ENCODE measurements at regions not wholly inside any gene's neighbourhood (a gene's known extent, or its start where the extent isn't known, plus 50 kb on each side); places are given as distances from the start of the nearest gene placed in this dataset.

DNA sequence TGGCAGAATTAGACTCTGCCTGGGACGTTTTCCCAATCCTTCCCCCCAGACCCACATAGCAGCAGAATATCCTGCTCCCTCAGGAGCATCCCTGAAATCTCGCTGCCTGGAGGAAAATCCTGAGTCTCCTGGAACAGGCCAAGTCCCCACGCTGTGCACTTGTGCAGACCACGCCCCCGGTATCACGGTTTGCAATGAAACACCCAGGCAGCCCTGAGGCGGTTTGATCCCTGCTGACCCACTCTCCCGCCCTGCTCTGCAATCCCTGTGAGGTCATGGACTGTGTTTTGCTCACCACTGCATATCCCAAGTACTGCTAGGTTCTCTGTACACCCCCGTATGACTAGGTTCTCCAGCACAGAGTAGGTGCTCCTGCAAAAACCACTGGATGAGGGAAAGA is 411.8 kb upstream of the MGMT start:
- Mint-ChIP-seq H3K27ac (no peak overlapping the region), H3K9me3 (no peaks in the 10 kb centered on the region), H3K4me3 (no peak overlapping the region), H3K36me3 (ENCODE audit: low read depth) (no peaks in the 10 kb centered on the region), H3K27me3 (ENCODE audit: low read depth) (peaks cover 53% of the 10 kb centered on the region), H3K4me1 (peaks cover 18% of the 10 kb centered on the region)
- TF ChIP-seq, protein P1, sequence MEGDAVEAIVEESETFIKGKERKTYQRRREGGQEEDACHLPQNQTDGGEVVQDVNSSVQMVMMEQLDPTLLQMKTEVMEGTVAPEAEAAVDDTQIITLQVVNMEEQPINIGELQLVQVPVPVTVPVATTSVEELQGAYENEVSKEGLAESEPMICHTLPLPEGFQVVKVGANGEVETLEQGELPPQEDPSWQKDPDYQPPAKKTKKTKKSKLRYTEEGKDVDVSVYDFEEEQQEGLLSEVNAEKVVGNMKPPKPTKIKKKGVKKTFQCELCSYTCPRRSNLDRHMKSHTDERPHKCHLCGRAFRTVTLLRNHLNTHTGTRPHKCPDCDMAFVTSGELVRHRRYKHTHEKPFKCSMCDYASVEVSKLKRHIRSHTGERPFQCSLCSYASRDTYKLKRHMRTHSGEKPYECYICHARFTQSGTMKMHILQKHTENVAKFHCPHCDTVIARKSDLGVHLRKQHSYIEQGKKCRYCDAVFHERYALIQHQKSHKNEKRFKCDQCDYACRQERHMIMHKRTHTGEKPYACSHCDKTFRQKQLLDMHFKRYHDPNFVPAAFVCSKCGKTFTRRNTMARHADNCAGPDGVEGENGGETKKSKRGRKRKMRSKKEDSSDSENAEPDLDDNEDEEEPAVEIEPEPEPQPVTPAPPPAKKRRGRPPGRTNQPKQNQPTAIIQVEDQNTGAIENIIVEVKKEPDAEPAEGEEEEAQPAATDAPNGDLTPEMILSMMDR (IDR thresholded peaks at IDR 0.05; ENCODE audit: unreplicated experiment in 3 of 3), result no peak

DNA sequence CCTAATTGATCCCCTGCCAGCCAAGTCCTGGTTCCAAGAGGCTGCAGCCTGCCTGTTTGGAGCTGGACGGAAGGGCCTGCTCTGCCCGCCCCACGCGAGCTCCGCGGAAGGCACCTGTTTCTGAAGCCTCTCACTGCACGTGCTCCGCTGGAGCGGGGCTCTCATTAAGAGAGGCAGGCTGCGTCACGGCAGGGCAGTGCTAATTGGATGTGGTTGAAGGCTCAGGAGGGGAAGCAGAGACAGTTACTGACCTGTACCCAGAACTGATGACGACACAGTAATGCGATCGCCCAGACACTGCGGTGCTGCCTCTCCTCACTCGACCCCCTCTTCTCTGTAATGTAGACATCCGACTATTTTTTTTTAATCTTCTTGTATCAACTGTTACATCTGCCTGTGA is 411.1 kb upstream of the MGMT start:
- peak overlapping the region in 2 of 3 experiments; percentile 1 to 20 for H3K27ac Mint-ChIP-seq
- no peaks in the 10 kb centered on the region for H3K9me3 Mint-ChIP-seq
- H3K4me3 Mint-ChIP-seq, result no peak overlapping the region
- peaks cover 23% of the 10 kb centered on the region for H3K4me1 Mint-ChIP-seq
- TF ChIP-seq, protein P1 (IDR thresholded peaks at IDR 0.05; ENCODE audit: unreplicated experiment in 3 of 3), result no peak
- H3K36me3 Mint-ChIP-seq (ENCODE audit: low read depth), result no peaks in the 10 kb centered on the region
- peaks cover 55% of the 10 kb centered on the region for H3K27me3 Mint-ChIP-seq (ENCODE audit: low read depth)

DNA sequence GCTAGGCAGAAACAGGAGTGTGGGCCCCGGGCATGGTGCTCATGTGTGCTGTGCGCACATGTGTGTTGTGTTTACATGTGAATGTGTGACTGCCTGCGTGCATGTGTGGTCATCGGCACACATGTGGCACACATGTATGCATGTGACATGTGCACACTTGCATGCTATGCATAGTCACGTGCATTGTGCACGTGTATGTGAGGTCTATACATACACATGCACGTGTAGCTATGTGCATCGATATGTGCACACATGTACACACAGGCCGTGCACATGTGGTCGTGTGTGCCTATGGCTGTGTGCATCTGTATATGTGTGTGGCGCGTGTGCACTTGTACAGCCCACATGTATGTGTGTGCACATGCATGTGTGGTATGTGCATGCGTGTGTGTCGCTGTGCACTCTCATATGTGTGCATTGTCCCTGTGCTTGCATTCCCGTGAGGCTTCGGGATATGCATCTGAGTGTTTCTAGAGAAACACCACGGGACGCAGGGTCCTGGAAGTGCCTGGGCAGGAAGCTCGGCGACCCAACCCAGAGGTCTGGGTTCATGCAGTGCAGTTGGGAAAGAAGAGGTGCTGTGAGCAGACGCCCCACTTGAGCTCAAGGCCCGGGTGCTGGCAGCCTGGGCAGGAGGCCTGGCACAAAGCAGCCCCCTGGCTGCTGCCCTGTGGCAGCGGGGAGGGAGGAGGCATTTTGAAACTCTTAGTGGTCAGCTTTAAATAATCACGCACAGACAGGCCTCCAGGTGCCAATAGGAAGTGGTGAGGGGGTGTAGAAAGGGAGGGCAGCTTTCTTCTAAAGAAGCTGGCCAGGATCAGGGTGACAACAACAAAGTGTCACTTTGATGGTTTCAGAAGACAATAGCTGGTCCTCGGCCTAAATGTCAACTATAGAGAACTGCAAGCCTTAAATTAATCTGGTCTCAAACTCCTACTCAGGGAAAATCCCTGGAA is 410.0 kb upstream of the MGMT start:
- peaks cover 52% of the 10 kb centered on the region for H3K27me3 Mint-ChIP-seq (ENCODE audit: low read depth)
- H3K27ac Mint-ChIP-seq, result no peak overlapping the region
- no peak overlapping the region for H3K4me3 Mint-ChIP-seq
- H3K36me3 Mint-ChIP-seq (ENCODE audit: low read depth), result no peaks in the 10 kb centered on the region
- peaks cover 23% of the 10 kb centered on the region for H3K4me1 Mint-ChIP-seq
- TF ChIP-seq, protein P1 (IDR thresholded peaks at IDR 0.05; ENCODE audit: unreplicated experiment in 3 of 3), result no peak
- no peaks in the 10 kb centered on the region for H3K9me3 Mint-ChIP-seq

DNA sequence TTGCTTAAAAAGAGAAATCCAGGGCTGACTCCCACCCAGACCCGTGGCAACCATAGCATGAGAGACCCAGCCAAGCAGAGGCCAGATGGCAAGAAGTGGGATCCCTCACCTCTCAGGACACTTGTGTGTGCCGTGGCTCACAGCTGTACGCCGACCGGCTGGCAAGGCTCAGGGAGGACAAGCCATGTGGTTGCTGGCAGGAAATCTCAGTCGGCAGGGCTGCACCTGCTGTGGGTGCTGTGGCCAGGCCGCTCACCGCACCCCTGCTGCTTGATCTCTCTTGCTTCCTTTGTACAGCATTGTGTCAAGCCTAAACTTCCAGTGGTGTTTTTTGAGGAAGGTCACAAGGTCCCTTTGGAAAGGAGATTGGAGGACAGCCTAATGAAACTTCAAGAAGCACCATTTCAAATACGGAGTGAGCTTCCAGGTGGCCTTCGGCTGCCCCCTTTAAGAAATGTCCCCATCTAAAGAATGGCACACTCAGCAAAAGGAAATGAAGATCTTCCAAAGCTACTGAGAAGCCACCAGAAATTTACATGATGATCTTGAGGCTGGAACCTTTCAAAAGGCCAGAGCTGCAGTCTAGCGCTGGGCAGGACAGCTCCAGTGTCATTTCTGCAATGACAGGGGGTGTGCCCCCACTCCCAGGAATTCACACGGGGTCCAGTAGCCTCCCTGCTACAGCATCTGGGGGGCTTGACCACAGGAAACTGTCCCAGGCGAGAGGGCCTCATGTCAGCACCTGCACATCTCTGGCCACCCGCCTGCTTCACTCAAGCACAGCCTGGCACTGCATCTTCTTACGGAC is 409.0 kb upstream of the MGMT start:
- Mint-ChIP-seq H3K27ac (no peak overlapping the region), H3K27me3 (ENCODE audit: low read depth) (peaks cover 46% of the 10 kb centered on the region), H3K9me3 (no peaks in the 10 kb centered on the region), H3K4me3 (no peak overlapping the region), H3K36me3 (ENCODE audit: low read depth) (no peaks in the 10 kb centered on the region), H3K4me1 (peaks cover 23% of the 10 kb centered on the region)
- TF ChIP-seq, protein P1 (IDR thresholded peaks at IDR 0.05; ENCODE audit: unreplicated experiment in 3 of 3), result no peak

DNA sequence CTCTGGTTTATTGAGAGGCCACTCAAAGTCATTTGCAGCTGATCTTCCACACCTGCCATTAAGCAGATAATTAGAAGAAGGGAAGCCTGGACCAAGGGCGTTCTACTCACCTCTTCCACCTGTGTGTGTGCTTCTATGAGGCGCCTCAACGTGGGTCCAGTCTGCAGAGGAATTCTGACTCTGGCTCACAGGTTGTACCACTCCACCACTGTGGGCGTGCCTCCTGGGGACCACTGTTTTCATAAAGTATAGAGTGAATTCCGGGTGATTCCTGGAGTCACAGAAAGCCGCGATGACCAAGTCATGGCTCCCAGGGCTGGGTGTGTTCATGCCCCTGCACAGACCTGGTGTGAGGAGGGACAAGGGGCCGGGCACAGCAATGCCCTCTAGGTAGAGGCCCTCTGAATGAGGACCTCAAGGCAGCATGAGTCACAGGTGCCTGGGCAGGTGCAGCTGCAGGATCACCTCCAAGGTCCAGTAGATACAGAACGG is 408.3 kb upstream of the MGMT start:
- Mint-ChIP-seq H3K4me3 (no peak overlapping the region), H3K27me3 (ENCODE audit: low read depth) (peaks cover 43% of the 10 kb centered on the region), H3K36me3 (ENCODE audit: low read depth) (no peaks in the 10 kb centered on the region), H3K4me1 (peaks cover 23% of the 10 kb centered on the region), H3K27ac (no peak overlapping the region), H3K9me3 (no peaks in the 10 kb centered on the region)
- TF ChIP-seq, protein P1 (IDR thresholded peaks at IDR 0.05; ENCODE audit: unreplicated experiment in 3 of 3), result no peak
